Suprapubic skin (tissue), 3 donors: ENCODE measurements at regions not wholly inside any gene's neighbourhood (a gene's known extent, or its start where the extent isn't known, plus 50 kb on each side); places are given as distances from the start of the nearest gene placed in this dataset.

Experiments
- CTCF ChIP-seq, 2 donors: fragments of 200-600 bp in 1 of 2; fragments of 450-650 bp in 1 of 2; sonication (generic) in 1 of 2; IDR thresholded peaks; one replicate each; pipeline ENCODE4 v1.5.1; 2016 to 2019; ENCODE audit warnings: antibody characterized with exemption in 2 of 2, mild to moderate bottlenecking in 1 of 2, moderate library complexity in 1 of 2
- POLR2A ChIP-seq, 2 donors: fragments of 450-650 bp; IDR thresholded peaks; one replicate each; pipeline ENCODE4 v1.6.1; 2017; ENCODE audit warnings: antibody characterized with exemption in 2 of 2, mild to moderate bottlenecking in 2 of 2, moderate library complexity in 2 of 2

GRCh38 chrX:7220121-7220520, 72.2 kb upstream of the PUDP start:
- TF ChIP-seq POLR2A (IDR thresholded peaks at IDR 0.05) (no peak), CTCF (IDR thresholded peaks at IDR 0.05) (no peak)
